ENCODE measurements at regions not wholly inside any gene's neighbourhood (a gene's known extent, or its start where the extent isn't known, plus 50 kb on each side); places are given as distances from the start of the nearest gene placed in this dataset.

DNA sequence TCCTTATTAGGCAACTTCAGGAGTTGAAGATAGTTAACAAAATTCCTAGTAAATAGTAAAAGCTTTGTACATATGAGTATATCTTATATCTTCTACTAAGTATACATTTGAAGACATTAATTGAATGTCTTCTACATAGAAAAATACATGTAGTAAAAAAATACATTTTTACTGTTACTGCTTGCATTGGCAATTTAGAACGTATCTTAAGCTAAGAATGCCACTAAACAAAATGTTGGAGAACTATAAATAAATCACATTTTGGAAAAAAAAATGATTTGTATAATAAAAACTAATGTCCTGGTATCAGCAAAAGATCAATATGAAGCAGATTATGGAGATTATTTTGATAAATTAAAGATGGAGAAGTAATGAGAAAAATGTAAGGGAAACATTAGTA is 434.2 kb upstream of the SLC8A1 start:
- no peak for DNase-seq (ENCODE audit: low read depth in 4 of 4, low spot score in 3 of 4)

DNA sequence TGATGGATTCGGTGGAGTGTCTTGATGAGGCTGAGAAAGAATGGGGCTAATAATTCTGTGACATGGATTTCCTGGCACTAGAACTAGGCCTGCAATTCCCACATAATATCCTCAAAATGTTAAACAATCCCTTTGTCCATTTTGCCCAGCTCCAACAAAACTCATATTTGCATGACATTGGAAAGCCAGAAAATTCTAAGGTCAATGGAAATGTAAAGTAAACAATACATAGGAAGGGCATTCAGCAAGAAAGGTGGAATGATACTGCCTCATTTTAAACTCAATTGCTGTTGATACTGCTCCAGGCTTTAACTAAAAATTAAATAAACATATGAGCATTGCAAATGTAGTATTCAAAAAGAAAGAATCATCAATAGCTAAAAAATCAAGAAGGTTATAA is 434.8 kb upstream of the SLC8A1 start:
- no peak for DNase-seq (ENCODE audit: low read depth in 4 of 4, low spot score in 3 of 4)

DNA sequence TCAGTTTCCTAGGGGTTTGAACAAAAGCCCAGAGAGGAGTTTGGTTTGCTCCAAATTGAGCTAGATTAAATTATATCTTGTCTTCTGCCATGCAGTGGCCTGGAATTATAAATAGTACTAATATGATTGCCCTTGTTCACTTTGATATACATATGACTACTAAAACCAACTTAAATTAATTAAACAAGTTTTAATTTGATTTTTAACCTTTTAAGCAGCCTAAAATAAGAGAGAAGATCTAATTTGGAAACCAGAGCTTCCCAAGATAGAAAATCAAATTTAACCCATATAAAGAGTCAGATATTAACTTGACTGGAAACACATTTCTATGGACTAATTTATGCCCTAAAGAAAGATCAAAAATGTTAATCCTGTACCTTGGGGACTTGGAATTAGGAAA is 444.5 kb upstream of the SLC8A1 start:
- DNase-seq (ENCODE audit: low read depth in 4 of 4, low spot score in 3 of 4): no peak

DNA sequence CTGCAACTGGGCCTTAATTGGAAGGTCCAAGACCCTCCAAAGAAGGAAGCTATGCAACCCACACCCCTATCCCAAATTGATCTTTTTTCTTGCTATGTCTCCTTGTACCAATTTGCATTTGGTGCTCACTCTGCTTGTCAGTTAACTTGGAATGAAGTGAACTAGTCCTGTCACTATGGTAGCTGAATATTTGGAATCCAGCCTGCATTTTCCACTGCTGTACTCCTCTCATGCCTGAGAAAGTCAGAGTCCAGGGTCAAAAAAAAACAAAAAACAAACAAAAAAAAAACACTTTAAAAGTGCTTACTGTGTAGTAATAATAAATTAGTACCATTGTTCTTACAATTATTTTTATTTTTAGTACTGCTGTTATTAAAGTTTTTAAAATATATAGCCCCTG is 462.8 kb upstream of the SLC8A1 start:
- no peak for DNase-seq (ENCODE audit: low read depth in 4 of 4, low spot score in 3 of 4)

DNA sequence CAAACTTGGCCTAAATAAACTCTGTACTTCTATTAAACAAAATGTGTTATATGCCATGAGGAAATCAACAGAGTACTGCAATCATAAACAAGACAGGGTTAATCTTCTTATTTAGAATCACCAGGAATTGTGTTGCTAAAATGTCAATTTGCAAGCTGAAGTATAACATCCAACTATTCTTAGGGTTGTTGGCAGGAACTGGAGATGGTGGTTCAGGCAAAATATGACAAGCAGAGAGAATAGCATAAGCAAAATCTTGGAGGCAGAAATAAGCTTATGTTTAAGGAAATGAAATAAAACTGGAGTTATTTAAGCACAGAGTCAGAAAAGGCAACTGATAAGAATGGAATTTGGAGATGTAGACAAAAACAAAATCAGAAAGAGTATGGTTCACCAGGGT is 463.8 kb upstream of the SLC8A1 start:
- DNase-seq (ENCODE audit: low read depth in 4 of 4, low spot score in 3 of 4): no peak

DNA sequence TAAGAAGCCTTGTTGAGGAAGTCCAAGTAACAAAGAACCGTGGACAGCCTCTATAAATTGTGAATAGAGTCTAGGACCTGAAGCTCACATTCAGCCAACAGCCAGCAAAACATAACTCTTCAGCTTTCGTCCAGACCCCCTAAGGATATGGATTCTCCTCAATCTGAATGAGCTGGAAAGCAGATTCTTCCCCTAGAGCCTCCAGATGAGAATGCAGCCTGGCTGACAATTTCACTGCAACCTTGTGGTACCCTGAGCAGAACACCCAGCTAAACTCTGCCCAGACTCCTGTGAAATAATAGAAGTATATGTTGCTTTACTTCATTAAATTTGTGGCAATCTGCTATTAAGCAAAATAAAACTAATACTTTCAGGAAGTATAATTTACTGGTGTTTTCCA is 483.5 kb upstream of the SLC8A1 start:
- no peak for DNase-seq (ENCODE audit: low read depth in 4 of 4, low spot score in 3 of 4)

DNA sequence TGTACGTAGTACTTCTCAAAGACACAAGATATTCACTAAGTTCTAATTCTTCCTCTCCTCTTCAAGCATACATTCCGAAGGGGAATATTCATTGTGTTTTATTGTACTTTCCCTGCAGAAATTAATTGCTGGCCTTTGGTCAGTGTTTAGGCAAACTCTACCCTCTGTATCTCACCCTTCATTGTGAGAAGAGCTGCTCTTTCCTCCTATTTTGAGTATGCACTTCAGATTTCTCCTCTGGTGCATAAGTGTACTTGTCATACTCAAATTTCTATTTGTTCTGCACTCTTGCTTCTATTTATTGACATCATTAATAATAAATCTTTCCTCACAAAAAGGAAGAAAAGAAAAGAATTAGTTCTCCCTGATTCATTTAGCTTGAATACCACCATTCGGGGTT is 485.4 kb upstream of the SLC8A1 start:
- DNase-seq (ENCODE audit: low read depth in 4 of 4, low spot score in 3 of 4): no peak

DNA sequence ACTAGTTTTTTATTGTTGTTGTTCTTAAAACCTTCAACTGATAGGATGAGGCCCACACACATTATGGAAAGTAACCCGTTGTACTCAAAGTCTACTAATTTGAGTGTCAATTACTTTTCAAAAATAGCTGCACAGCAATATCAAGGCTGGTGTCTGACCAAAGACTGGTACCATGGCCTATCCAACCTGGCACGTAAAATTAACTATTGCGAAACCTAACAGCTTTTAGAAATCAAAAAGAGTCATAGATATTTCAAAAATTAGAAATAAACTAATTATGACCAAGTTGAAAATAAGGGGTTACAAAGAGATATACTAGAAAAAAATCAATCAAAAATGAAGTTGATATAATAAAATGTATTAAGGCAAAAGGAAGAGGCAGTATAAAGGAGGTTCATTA is 501.5 kb upstream of the SLC8A1 start:
- DNase-seq (ENCODE audit: low read depth in 4 of 4, low spot score in 3 of 4): no peak

DNA sequence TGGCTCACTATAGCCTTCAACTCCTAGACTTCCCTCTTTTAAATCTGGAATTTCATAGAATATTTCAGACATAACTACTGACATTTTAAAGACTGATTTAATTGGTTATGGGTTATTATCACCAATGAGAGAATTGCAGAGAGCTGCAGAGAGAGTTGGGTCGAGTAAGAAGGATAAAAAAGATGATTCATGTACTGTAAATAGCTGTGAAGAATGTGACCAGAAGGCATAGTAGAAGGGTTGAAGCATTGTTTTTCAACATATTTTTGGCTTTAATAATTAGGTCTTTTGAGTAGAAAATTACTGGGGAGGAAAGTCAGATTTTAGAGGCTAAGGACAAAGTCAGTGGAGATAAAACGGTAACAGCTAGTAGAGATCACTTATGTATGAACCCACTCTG is 503.2 kb upstream of the SLC8A1 start:
- DNase-seq (ENCODE audit: low read depth in 4 of 4, low spot score in 3 of 4): no peak

DNA sequence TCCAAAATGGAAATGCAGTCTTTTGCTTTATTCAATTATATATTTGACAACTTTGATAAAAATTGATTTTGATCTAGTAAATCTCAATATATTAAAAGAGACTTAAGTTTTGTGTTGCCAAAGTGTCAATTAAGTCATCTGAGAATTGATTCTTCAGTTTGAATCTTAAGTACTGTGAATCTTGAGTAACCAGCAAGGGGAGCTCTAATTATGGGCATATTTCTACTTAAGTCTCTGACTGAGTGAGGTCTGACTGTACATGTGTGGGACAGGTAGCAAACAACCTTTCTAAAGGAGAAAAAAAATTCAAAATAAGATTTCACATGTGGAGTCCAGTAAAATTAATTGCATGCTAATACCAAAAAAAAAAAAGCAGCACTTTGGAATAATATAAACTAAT is 503.7 kb upstream of the SLC8A1 start:
- DNase-seq (ENCODE audit: low read depth in 4 of 4, low spot score in 3 of 4): no peak

DNA sequence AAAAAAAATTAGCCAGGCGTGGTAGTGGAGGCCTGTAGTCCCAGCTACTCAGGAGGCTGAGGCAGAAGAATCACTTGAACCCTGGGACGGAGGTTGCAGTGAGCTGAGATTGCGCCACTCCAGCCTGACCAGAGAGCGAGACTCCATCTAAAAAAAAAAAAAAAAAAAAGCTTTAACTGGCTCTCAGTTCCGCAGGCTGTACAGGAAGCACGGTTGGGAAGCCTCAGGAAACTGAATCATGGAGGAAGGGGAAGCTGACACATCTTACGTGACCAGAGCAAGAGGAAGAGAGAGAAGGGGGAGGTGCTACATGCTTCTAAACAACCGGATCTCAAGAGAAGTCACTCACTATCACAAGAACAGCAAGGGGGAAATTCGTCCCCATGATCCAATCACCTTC is 505.6 kb upstream of the SLC8A1 start:
- DNase-seq (ENCODE audit: low read depth in 4 of 4, low spot score in 3 of 4): no peak

DNA sequence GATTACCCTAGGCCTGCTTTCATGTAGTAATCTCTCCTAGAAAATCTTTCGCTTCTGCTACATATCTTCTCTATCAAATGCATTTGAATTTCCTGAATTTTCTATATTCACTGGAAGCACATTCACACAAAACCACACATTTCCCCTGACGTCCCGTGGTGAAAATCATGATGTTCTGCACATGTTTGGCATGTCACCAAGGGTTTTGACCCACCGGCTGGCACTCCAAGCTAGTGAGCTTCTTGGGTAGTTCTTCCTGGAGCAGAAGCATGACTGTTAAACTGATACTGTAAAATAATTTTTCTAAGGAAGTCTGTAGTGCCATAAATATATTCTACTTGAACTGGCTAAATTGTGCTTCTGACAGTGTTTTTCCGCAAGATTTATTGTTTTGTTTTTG is 510.1 kb upstream of the SLC8A1 start:
- peak in 2 of 4 donors; percentile 0 to 7 for DNase-seq (ENCODE audit: low read depth in 4 of 4, low spot score in 3 of 4)

DNA sequence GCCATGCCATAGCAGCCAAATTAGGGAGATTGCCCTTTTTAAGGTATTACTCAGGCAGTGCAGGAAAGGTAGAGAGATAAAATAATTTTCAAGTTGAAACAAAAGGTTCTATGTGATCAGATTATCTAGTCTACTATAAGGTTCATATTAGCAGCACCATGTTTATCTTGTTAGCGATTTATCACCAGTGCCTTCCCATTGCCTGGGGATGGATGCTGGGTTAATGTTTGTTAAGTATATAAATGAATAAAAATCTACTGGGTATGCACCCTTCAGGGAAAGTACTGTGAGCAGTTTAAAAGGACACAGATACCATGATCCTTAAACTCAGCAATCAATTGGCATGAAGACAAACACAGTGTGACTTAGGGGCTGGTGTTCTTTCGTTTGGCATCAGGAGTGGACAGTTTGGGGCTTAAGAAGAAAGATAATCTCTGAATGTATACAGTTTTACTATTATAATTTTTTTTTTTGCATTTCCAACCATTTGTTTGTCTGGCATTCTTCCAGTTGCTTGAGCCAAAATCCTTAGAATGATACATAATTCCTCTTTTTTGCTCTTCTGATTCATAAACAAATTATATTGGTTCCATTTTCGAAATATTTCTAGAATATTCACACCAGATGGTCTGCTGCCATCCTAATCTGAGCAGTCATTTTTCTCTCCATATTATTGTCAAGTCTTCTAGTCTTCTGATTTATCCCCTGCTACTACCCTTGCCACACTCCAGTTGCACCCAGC is 512.8 kb upstream of the SLC8A1 start:
- no peak for DNase-seq (ENCODE audit: low read depth in 4 of 4, low spot score in 3 of 4)

DNA sequence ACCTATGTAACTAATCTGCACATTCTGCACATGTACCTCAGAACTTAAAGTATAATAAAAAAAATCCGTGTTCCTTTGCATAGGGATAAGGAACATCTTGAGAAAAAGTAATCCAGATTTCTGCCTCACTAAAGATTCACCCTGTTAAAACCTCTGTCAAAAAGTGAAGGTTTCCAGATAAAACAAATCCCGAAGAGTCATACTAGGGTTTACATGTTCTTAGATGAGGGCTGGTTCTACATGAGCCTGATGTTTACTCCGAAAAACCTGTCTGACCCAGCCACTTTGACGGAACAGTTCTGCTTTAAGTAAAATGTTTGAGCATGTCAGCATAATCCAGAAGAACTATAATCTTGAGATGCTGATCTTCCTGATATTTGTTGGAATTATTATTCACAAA is 515.6 kb upstream of the SLC8A1 start:
- DNase-seq (ENCODE audit: low read depth in 4 of 4, low spot score in 3 of 4): no peak

DNA sequence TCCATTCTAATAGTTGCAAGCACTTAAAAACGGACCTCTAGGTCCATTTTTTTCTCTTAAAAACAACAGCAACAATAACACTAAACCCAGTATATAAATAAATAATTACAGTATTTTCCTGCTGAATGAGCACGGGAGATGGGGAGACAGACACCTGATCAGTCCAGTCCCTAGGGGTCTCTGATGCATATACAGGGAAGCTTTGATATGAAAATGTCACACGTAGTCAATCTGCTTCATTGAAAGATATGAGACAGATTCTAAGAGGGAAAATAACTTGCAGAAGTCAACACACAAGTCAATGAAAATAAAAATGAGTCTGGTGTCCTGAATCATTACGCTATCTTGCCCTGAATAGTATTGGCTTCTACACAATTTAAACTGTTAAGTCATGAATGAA is 523.3 kb upstream of the SLC8A1 start:
- no peak for DNase-seq (ENCODE audit: low read depth in 4 of 4, low spot score in 3 of 4)

DNA sequence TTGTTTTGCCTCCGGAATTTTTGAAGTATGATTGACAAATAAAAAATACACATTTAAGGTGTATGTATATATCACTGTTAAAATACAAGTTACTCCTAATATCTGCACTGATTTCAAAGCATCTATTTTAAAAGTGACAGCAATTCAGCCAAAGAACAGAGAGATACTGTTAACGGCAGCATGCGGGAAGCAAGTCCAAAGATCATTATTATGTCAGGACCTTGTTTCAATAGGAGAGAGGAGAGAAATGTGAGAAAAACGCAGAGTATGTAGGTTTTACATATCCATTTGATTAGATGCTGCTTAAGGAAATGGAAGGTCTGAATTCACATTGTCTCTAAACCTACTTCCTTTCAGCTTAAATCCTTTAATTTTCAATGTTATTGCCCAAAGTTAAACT is 545.5 kb upstream of the SLC8A1 start:
- DNase-seq (ENCODE audit: low read depth in 4 of 4, low spot score in 3 of 4): no peak

DNA sequence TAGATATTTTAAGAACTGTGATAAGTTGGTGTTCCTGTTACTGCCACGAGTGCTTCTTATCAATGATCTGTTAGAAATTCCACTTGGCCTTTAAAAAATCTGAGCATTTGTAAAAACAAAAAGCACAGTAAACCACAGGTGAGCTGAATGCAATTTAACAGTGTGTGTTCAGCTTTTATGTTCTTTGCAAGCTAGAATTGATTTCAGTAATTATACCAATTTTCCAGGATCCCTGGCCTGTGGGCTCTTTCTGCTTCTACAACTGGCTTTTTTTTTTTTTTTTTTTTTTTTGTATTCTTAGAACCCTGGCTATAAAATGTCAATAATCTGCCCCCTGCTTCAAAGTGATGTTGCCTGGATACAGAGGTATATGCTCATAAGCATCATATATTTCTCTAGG is 548.5 kb upstream of the SLC8A1 start:
- DNase-seq (ENCODE audit: low read depth in 4 of 4, low spot score in 3 of 4): no peak

DNA sequence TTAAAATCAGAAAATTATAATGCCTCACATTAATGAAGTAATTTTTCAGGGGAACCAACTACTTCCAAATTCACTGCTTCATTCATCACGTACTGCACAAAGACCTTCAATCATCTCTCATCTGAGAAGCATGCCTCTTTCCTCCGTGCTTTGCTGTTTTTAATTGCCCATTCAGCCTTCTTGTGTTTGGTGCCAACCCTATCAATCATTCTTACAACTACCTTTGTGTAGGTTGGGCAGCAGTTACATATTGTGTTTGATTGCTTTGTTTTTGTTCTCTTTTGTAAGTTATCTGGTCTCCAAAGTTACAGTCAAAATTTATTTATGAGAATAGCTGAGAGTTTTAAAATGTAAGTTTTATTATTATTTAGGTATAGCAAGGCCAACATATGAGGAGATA is 549.0 kb upstream of the SLC8A1 start:
- no peak for DNase-seq (ENCODE audit: low read depth in 4 of 4, low spot score in 3 of 4)

DNA sequence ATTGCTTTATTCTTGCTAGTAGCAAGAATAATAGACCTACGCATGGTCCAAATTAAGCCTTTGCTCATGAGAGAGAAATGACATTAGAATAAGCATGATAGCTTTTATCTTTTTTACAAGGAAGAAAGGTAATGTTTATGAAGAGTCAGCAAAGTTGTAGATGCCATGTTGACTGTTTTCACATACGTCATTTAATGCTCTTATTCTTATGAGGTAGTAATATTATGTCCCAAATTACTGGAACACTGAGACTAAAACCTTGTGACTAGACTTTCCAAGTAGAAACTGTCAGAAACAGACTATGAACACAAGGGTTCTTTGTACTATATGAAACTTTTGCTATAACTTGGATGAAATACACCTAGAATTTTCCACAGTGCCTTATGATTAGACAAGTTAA is 552.8 kb upstream of the SLC8A1 start:
- DNase-seq (ENCODE audit: low read depth in 4 of 4, low spot score in 3 of 4): no peak

DNA sequence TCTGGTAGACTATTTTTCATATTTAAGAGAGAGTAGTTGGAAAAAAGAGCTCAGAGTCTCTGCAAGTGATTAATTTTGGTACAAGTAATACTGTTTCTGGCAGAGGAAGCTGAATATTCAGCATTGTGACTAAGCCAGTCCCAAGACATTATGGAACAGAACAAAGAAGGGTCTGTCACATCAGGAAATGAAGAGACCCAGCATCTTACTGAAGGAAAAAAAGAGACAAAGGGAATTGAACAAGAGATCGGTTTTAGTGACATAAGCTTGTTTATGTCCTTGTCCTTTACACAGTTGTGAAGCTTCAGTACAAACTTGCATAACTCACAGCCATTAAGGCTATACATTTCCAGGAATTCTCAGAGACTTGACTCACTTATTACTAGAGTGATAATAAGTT is 568.5 kb upstream of the SLC8A1 start:
- no peak for DNase-seq (ENCODE audit: low read depth in 4 of 4, low spot score in 3 of 4)

DNA sequence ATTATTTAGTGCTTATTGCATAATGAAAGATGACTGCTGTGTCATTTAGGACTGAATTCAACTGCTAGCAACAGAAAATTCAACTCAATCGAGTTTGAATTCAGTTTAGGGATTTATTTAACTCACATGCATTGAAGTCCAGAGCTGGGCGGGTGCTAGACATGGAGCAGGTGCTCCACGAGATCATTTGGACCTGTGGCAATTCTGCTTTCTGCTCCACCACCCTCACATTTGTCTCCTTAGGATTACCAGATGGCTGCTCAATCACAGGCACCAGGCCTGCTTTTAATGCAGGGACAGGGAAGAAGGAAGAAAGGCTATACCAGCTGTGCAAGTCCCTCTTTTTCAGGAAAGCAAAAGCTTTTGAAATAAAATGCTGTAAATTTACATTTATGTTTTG is 572.9 kb upstream of the SLC8A1 start:
- no peak for DNase-seq (ENCODE audit: low read depth in 4 of 4, low spot score in 3 of 4)

DNA sequence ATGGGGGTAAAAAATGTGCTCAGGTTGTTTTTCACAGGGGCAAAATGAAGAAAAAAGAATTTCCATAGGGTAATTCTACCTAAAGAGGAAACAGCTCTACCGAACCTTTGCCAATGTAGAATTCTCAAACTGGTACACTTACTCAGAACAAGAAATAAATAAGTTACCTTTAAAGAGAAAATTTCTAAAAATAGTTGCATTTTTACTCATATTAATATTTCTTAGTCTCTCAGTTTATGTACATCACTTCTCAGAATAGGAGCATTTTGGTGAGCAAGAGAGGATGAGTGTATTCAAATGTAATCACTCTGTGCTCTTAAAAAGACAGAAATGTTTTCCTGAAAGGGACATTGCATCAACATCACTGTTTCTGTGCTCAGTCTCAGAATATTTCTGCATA is 574.7 kb upstream of the SLC8A1 start:
- no peak for DNase-seq (ENCODE audit: low read depth in 4 of 4, low spot score in 3 of 4)

DNA sequence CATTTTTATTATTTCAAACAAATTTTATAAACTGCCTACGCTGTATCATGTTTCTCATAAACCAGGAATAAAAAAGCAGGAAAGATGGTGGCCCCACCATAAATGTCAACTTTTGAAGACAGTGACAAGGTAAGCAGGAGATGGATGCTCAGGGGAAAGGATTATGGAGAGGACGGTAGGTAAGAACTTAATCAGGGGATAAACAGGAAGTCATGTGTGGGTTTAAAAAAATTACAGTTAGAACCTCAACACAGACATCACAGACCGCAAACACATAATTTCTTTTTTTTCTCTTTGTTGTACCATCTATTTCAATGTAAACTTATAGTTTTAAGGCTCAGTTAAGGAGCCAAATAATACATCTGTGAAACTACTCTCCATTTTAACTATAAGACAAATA is 575.2 kb upstream of the SLC8A1 start:
- no peak for DNase-seq (ENCODE audit: low read depth in 4 of 4, low spot score in 3 of 4)
